ENCODE measurements at regions not wholly inside any gene's neighbourhood (a gene's known extent, or its start where the extent isn't known, plus 50 kb on each side); places are given as distances from the start of the nearest gene placed in this dataset.

DNA sequence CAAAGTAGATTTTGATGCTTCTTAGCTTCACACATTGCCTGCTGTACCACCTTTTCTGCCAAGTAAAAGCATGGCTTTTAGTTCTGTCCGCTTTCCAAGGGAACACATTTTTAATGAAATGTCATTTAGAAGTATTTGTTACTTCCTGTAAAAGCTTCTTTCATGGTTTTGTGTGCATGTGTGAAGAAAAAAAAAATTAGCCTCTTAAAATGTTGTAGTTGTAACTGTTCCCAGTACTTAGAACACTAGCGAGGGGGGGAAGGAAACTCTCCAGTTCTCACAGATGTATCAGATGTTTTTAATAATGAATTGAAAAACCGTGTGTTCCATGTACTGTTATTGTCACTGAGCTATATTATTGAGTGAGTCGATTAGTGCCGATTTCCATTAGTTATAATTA is 568.3 kb upstream of the ADGRL2 start:
- ATAC-seq (no peak), DNase-seq (no peak)
- Histone ChIP-seq H3K27ac (no peak overlapping the region), H3K27me3 (no peaks in the 10 kb centered on the region), H3K9me3 (no peaks in the 10 kb centered on the region), H3K36me3 (no peaks in the 10 kb centered on the region), H3K4me3 (no peak overlapping the region), H3K4me1 (peaks cover 0 to 2% of the 10 kb centered on the region in 2 donors)
- in situ Hi-C loops (cut with MboI; ENCODE audit: low sequenced_read_pairs in 4 of 4) (no loop called here), intact Hi-C loops (cut with DNase I; ENCODE audit: low total_unique reads) (no loop called here)
- TF ChIP-seq, protein P1, sequence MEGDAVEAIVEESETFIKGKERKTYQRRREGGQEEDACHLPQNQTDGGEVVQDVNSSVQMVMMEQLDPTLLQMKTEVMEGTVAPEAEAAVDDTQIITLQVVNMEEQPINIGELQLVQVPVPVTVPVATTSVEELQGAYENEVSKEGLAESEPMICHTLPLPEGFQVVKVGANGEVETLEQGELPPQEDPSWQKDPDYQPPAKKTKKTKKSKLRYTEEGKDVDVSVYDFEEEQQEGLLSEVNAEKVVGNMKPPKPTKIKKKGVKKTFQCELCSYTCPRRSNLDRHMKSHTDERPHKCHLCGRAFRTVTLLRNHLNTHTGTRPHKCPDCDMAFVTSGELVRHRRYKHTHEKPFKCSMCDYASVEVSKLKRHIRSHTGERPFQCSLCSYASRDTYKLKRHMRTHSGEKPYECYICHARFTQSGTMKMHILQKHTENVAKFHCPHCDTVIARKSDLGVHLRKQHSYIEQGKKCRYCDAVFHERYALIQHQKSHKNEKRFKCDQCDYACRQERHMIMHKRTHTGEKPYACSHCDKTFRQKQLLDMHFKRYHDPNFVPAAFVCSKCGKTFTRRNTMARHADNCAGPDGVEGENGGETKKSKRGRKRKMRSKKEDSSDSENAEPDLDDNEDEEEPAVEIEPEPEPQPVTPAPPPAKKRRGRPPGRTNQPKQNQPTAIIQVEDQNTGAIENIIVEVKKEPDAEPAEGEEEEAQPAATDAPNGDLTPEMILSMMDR (IDR thresholded peaks at IDR 0.05 in 4 of 5, conservative IDR thresholded peaks at IDR 0.05 in 1 of 5): no peak
- TF ChIP-seq POLR2A (IDR thresholded peaks at IDR 0.05): no peak

DNA sequence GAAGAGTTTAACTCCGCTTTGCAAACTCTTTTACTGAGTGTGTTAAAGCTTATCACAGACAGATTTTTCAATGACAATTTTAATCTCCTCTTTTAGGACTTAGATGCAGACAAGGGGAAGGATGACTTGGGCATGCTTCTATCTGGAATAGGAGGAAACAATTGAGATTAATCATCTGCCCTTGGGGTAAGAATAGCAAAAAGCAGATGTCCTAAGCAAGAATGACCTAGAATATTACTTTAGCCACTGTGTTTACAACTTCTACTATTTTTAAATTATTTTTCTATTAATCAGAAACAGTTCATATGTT is 569.0 kb upstream of the ADGRL2 start:
- ATAC-seq (no peak), DNase-seq (no peak)
- H3K4me3 ChIP-seq: no peak overlapping the region
- H3K27me3 ChIP-seq: no peaks in the 10 kb centered on the region
- TF ChIP-seq, protein P1 (IDR thresholded peaks at IDR 0.05 in 4 of 5, conservative IDR thresholded peaks at IDR 0.05 in 1 of 5): no peak
- no peak for TF ChIP-seq POLR2A (IDR thresholded peaks at IDR 0.05)
- in situ Hi-C loops (cut with MboI; ENCODE audit: low sequenced_read_pairs in 4 of 4): no loop called here
- H3K9me3 ChIP-seq: no peaks in the 10 kb centered on the region
- H3K4me1 ChIP-seq: no peaks in the 10 kb centered on the region
- intact Hi-C loops (cut with DNase I; ENCODE audit: low total_unique reads): no loop called here
- no peaks in the 10 kb centered on the region for H3K36me3 ChIP-seq
- no peak overlapping the region for H3K27ac ChIP-seq

DNA sequence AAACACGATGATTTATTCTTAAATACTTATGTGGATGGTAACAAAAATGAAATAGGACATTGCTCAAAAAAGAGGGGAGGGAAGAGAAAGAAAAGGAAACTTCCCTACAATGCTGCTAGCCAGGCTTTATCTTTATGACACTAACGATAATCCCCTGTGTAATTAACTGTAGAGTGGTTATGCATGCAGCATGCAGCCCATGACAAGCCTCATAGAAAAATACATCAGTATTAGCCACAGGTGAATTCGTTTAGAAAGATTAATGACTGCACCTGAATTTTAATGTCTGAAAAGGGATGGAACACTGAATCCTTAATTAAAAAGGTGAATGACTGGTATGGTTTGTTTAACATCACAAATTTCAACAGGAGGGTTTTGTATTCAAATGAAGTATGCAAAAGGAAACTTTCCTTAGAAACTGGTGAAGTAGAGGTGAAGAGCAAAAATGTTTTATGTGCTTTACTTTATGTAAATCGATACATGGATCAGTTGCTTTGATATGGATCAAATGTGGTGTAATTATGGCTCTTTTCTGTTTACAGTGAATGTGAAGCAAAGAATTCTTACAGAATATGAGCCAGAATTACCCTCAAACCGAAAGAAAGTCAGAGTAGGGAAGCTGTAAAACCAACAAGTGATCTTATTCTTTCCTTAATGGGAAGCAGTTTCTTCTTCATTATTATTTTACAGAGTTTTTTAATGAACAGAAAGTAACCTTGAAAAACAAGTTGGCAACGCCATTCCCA is 569.6 kb upstream of the ADGRL2 start:
- ATAC-seq: no peak
- H3K4me3 ChIP-seq: no peak overlapping the region

DNA sequence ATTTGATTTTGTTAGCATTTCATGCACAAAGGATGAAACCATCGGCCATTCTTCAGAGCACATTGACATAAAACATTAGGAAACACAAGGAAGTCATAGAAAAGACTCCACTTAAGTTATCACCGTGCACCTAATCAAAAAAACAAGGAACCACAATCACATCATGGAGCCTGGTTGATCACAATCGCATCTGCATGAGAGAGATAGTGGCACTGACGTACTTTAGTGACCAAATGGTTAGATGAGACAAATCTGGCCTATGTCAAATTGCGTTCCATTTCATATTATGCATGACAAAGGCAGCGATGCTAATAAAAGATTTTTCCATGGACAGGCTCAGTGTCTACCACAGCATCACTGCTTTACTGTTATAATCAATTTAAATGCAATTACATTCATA is 571.8 kb upstream of the ADGRL2 start:
- no peak for TF ChIP-seq POLR2A (IDR thresholded peaks at IDR 0.05)
- TF ChIP-seq, protein P1 (IDR thresholded peaks at IDR 0.05 in 4 of 5, conservative IDR thresholded peaks at IDR 0.05 in 1 of 5): no peak
- DNase-seq (no peak), ATAC-seq (no peak)
- no peaks in the 10 kb centered on the region for H3K4me1 ChIP-seq
- H3K27me3 ChIP-seq: no peaks in the 10 kb centered on the region
- H3K27ac ChIP-seq: no peak overlapping the region
- H3K36me3 ChIP-seq: no peaks in the 10 kb centered on the region
- in situ Hi-C loops (cut with MboI; ENCODE audit: low sequenced_read_pairs in 4 of 4) (no loop called here), intact Hi-C loops (cut with DNase I; ENCODE audit: low total_unique reads) (no loop called here)
- H3K4me3 ChIP-seq: no peak overlapping the region
- H3K9me3 ChIP-seq: no peaks in the 10 kb centered on the region

More for the DNA sequence above, 569.6 kb upstream of the ADGRL2 start:
- no peak overlapping the region for H3K27ac ChIP-seq
- in situ Hi-C loops (cut with MboI; ENCODE audit: low sequenced_read_pairs in 4 of 4): no loop called here
- intact Hi-C loops (cut with DNase I; ENCODE audit: low total_unique reads): no loop called here
- TF ChIP-seq, protein P1 (IDR thresholded peaks at IDR 0.05 in 4 of 5, conservative IDR thresholded peaks at IDR 0.05 in 1 of 5): no peak
- no peak for TF ChIP-seq POLR2A (IDR thresholded peaks at IDR 0.05)
- DNase-seq: no peak
- H3K27me3 ChIP-seq: no peaks in the 10 kb centered on the region
- no peaks in the 10 kb centered on the region for H3K9me3 ChIP-seq
- H3K36me3 ChIP-seq: no peaks in the 10 kb centered on the region
- no peaks in the 10 kb centered on the region for H3K4me1 ChIP-seq

DNA sequence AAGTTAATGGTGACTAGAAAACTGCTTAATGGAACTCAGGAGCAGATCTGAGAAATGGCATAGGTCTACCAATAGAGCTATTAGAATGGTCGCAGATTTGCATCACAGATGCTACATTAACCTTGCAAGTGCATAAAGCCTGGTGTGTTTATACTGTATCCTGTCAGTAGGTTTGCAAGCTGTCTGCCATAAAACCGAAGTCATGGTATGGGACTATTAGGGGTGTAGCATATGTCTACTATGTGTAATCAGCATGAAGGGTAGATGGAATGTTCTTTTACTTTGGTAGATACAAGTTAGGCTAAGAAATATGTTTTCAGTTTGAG is 574.2 kb upstream of the ADGRL2 start:
- no peak overlapping the region for H3K27ac ChIP-seq
- ATAC-seq: no peak
- in situ Hi-C loops (cut with MboI; ENCODE audit: low sequenced_read_pairs in 4 of 4): no loop called here

More for the DNA sequence above, 574.2 kb upstream of the ADGRL2 start:
- no peaks in the 10 kb centered on the region for H3K9me3 ChIP-seq
- no peaks in the 10 kb centered on the region for H3K36me3 ChIP-seq
- H3K27me3 ChIP-seq: no peaks in the 10 kb centered on the region
- no peaks in the 10 kb centered on the region for H3K4me1 ChIP-seq
- DNase-seq: no peak
- intact Hi-C loops (cut with DNase I; ENCODE audit: low total_unique reads): no loop called here
- no peak overlapping the region for H3K4me3 ChIP-seq
- no peak for TF ChIP-seq POLR2A (IDR thresholded peaks at IDR 0.05)
- TF ChIP-seq, protein P1 (IDR thresholded peaks at IDR 0.05 in 4 of 5, conservative IDR thresholded peaks at IDR 0.05 in 1 of 5): no peak
